IgD-negative memory B cell (primary cell): ENCODE measurements at regions not wholly inside any gene's neighbourhood (a gene's known extent, or its start where the extent isn't known, plus 50 kb on each side); places are given as distances from the start of the nearest gene placed in this dataset.
"Not testable (repeated sequence)": the region's sequence is repeated elsewhere in the genome, so short reads cannot be mapped to it uniquely, and the experiment has no call there.

Source experiments
- H3K27ac Mint-ChIP-seq, 3 donors: one replicate each; pipeline ENCODE4 v1.8.0; 2020 to 2022; ENCODE audit warnings: mild to moderate bottlenecking in 3 of 3, mixed read lengths in 3 of 3, moderate library complexity in 1 of 3
- H3K27me3 Mint-ChIP-seq: one replicate; pipeline ENCODE4 v1.8.0; 2021; ENCODE audit warnings: mixed read lengths
- H3K36me3 Mint-ChIP-seq: one replicate; pipeline ENCODE4 v1.8.0; 2020; ENCODE audit warnings: mild to moderate bottlenecking, mixed read lengths
- H3K4me1 Mint-ChIP-seq, 3 donors: one replicate each; pipeline ENCODE4 v1.8.0; 2020 to 2022; ENCODE audit warnings: mixed read lengths in 3 of 3, mild to moderate bottlenecking in 1 of 3
- H3K4me3 Mint-ChIP-seq, 4 donors: one replicate each; pipeline ENCODE4 v1.8.0; 2020 to 2022; ENCODE audit warnings: mild to moderate bottlenecking in 4 of 4, mixed read lengths in 4 of 4, moderate library complexity in 3 of 4
- H3K9me3 Mint-ChIP-seq, 3 donors: one replicate each; pipeline ENCODE4 v1.8.0; 2020 to 2021; ENCODE audit warnings: mixed read lengths in 3 of 3, mild to moderate bottlenecking in 1 of 3

GRCh38 chr1:101185421-101185820 lies 51.4 kb upstream of the S1PR1 start:
- H3K4me3 Mint-ChIP-seq, result no peak overlapping the region
- no peaks in the 10 kb centered on the region for H3K27me3 Mint-ChIP-seq
- peaks cover 0 to 7% (median 3%) of the 10 kb centered on the region in 3 donors for H3K4me1 Mint-ChIP-seq

DNA sequence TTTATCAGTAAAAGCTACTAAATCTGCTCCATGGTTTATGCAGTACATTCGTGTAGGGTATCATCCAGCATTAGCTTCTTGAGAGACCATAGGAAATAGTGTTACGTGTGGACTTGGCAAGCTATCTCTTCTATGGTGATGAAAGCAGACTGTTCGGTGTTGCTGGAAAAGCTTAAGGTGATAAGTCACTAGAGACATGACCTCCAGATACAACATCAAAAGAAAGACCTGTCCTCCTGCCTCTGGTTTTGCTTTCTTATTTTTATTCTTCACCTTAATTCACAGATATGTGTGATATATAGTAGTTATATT lies 53.5 kb upstream of the S1PR1 start:
- Mint-ChIP-seq H3K36me3 (peaks cover 2% of the 10 kb centered on the region), H3K27me3 (no peaks in the 10 kb centered on the region), H3K9me3 (no peaks in the 10 kb centered on the region), H3K4me1 (peaks cover 17 to 22% (median 20%) of the 10 kb centered on the region in 3 donors), H3K27ac (no peak overlapping the region), H3K4me3 (no peak overlapping the region)

More at GRCh38 chr1:101185421-101185820, 51.4 kb upstream of the S1PR1 start:
- Mint-ChIP-seq H3K27ac (no peak overlapping the region), H3K9me3 (no peaks in the 10 kb centered on the region), H3K36me3 (peaks cover 2% of the 10 kb centered on the region)

GRCh38 chr1:101182627-101183387 lies 54.0 kb upstream of the S1PR1 start:
- H3K27ac Mint-ChIP-seq, result no peak overlapping the region
- H3K4me1 Mint-ChIP-seq, result peaks cover 18 to 23% (median 20%) of the 10 kb centered on the region in 3 donors
- no peak overlapping the region for H3K4me3 Mint-ChIP-seq

DNA sequence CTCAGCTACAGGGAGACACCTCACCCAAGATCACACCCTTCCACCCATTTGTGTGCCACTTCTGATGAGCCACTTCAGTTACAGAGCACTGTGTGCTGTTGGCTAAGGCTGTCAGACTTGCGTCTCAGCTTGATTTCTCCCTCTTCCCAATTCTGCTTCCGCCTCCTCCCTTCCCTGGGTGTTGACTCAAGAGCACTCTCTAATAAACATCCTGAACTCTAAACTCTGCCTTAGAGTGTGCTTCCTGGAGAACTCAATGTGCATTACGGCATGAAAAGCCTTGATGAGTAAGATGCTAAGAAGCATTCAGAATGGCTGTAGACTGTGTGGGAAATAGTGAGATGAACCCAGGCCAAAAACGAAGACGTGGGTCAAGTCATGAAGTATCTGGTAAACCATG lies 54.9 kb upstream of the S1PR1 start:
- Mint-ChIP-seq H3K27ac (no peak overlapping the region), H3K4me1 (peaks cover 18 to 22% (median 20%) of the 10 kb centered on the region in 3 donors), H3K9me3 (no peaks in the 10 kb centered on the region), H3K36me3 (peaks cover 2% of the 10 kb centered on the region), H3K4me3 (no peak overlapping the region), H3K27me3 (no peaks in the 10 kb centered on the region)

More at GRCh38 chr1:101182627-101183387, 54.0 kb upstream of the S1PR1 start:
- peaks cover 2% of the 10 kb centered on the region for H3K36me3 Mint-ChIP-seq
- no peaks in the 10 kb centered on the region for H3K9me3 Mint-ChIP-seq
- no peaks in the 10 kb centered on the region for H3K27me3 Mint-ChIP-seq

GRCh38 chr1:101178688-101179491 lies 57.9 kb upstream of the S1PR1 start:
- Mint-ChIP-seq H3K9me3 (no peaks in the 10 kb centered on the region), H3K4me3 (peak overlapping the region in 2 of 4 donors; percentile 58 to 81), H3K4me1 (peaks cover 16 to 20% (median 18%) of the 10 kb centered on the region in 3 donors), H3K27ac (peak overlapping the region; percentile 2 to 7 (median 7)), H3K27me3 (no peaks in the 10 kb centered on the region), H3K36me3 (no peaks in the 10 kb centered on the region)

- Mint-ChIP-seq H3K36me3 (no peaks in the 10 kb centered on the region), H3K4me3 (peak overlapping the region in 1 of 4 donors; percentile 52), H3K27ac (peak overlapping the region in 2 of 3 donors; percentile 2 to 7), H3K9me3 (no peaks in the 10 kb centered on the region), H3K4me1 (peaks cover 16 to 20% (median 18%) of the 10 kb centered on the region in 3 donors), H3K27me3 (no peaks in the 10 kb centered on the region)
These were observed 58.5 kb upstream of the S1PR1 start for GRCh38 chr1:101178341-101178687.

- Mint-ChIP-seq H3K9me3 (no peaks in the 10 kb centered on the region), H3K36me3 (no peaks in the 10 kb centered on the region), H3K27me3 (no peaks in the 10 kb centered on the region), H3K4me3 (no peak overlapping the region), H3K4me1 (peaks cover 16 to 18% (median 17%) of the 10 kb centered on the region in 3 donors), H3K27ac (no peak overlapping the region)
These were observed 60.9 kb upstream of the S1PR1 start for GRCh38 chr1:101175886-101176285.

- Mint-ChIP-seq H3K9me3 (no peaks in the 10 kb centered on the region), H3K4me1 (peaks cover 16 to 18% (median 17%) of the 10 kb centered on the region in 3 donors), H3K36me3 (no peaks in the 10 kb centered on the region), H3K27ac (no peak overlapping the region), H3K4me3 (no peak overlapping the region), H3K27me3 (no peaks in the 10 kb centered on the region)
These were observed 61.4 kb upstream of the S1PR1 start for GRCh38 chr1:101175466-101175865.

GRCh38 chr1:101174722-101175121 lies 62.1 kb upstream of the S1PR1 start:
- Mint-ChIP-seq H3K4me3 (no peak overlapping the region), H3K9me3 (no peaks in the 10 kb centered on the region), H3K36me3 (no peaks in the 10 kb centered on the region), H3K27me3 (no peaks in the 10 kb centered on the region), H3K27ac (no peak overlapping the region), H3K4me1 (peaks cover 12 to 14% (median 14%) of the 10 kb centered on the region in 3 donors)

DNA sequence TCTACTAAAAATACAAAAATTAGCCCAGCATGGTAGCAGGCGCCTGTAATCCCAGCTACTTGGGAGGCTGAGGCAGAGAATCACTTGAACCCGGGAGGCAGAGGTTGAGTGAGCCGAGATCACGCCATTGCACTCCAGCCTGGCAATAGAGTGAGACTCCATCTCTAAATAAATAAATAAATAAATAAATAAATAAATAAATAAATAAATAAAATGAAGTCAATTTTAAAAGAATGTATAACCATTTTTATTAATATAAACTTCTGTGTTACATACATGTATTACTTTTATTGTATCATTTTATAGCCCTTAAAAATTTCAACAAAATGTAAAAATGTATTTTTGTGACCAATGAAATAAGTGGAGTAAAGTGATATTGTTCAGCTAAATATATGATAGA lies 62.5 kb upstream of the S1PR1 start:
- H3K9me3 Mint-ChIP-seq, H3K27ac Mint-ChIP-seq, H3K4me3 Mint-ChIP-seq, H3K27me3 Mint-ChIP-seq, H3K36me3 Mint-ChIP-seq: not testable (repeated sequence)
- H3K4me1 Mint-ChIP-seq, result peaks cover 9 to 10% (median 10%) of the 10 kb centered on the region in 3 donors

DNA sequence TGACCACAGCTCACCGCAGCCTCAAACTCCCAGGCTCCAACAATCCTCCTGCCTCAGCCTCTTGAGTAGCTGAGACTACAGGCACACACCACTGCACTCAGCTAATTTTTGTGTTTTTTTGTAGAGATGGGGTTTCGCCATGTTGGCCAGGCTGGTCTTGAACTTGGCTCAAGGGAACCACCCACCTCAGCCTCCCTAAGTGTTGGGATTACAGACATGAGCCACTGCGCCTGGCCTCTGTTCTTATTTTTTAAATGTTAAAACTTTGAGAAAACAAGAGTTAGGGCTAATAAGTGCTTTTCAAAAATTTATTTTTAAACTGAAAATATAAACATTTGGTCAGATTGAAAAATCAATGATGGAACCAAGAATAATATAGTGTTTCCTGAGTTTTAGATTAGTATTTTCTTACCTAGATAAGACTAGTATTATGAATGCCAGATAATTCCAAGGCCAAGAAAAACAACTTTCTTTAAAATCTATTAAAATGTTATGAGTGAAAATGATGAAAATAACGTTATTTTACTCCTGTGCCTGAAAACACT lies 66.2 kb upstream of the S1PR1 start:
- Mint-ChIP-seq H3K27ac (no peak overlapping the region), H3K4me1 (no peaks in the 10 kb centered on the region), H3K36me3 (peaks cover 2% of the 10 kb centered on the region), H3K4me3 (no peak overlapping the region), H3K27me3 (no peaks in the 10 kb centered on the region), H3K9me3 (no peaks in the 10 kb centered on the region)

DNA sequence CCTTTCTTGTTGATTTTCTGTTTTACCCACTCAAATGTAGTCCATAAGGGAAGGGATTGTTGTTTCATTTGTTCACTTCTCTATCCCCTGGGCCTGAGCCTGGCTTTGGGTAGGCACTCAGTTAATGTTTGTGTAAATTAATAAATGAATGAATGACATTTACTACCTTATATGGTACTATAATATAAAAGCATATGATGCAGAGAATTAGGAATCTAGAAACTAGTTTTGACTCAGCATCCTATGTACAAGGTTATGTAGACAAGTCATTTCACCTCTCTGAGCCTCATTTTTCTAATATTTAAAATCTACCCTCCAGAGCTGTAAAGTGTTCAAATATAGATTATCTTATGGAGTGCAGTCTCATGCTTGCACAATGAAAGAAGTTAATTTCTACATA lies 68.9 kb upstream of the S1PR1 start:
- H3K4me1 Mint-ChIP-seq, result no peaks in the 10 kb centered on the region
- H3K4me3 Mint-ChIP-seq, result no peak overlapping the region
- H3K9me3 Mint-ChIP-seq, result no peaks in the 10 kb centered on the region
- H3K27ac Mint-ChIP-seq, result no peak overlapping the region
- H3K27me3 Mint-ChIP-seq, result no peaks in the 10 kb centered on the region
- peaks cover 4% of the 10 kb centered on the region for H3K36me3 Mint-ChIP-seq

DNA sequence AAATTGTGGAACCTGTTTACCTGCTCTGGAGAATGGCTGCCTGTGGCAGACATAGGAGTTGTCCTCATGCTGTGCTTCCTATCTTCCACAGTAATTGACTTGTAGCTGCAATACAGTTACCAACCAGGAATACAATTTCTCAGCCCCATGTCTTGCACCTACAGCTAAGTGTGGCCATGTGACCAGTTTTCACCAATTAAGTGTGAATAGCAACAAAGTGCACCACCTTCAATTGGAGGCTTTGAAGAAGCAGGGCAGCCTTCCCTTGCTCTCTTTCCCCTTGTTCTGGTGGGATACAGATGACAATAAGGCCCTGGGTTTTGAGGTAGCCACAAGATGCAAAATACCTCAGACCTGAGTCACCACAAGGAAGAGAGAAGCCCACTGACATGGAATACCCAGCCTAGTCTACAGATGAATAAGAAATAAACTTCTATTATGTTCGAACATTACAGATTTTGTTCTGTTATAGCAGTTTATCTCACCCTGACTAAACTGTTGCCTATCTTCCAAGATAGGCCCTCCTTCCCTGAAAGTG lies 70.2 kb upstream of the S1PR1 start:
- Mint-ChIP-seq H3K27me3 (no peaks in the 10 kb centered on the region), H3K36me3 (peaks cover 4% of the 10 kb centered on the region), H3K9me3 (no peaks in the 10 kb centered on the region), H3K4me3 (no peak overlapping the region), H3K27ac (no peak overlapping the region), H3K4me1 (no peaks in the 10 kb centered on the region)

GRCh38 chr1:101165954-101166353 lies 70.9 kb upstream of the S1PR1 start:
- H3K9me3 Mint-ChIP-seq, result no peaks in the 10 kb centered on the region
- H3K36me3 Mint-ChIP-seq, result peaks cover 6% of the 10 kb centered on the region
- no peaks in the 10 kb centered on the region for H3K27me3 Mint-ChIP-seq
- no peak overlapping the region for H3K4me3 Mint-ChIP-seq
- no peaks in the 10 kb centered on the region for H3K4me1 Mint-ChIP-seq
- no peak overlapping the region for H3K27ac Mint-ChIP-seq

GRCh38 chr1:101165532-101165931 lies 71.3 kb upstream of the S1PR1 start:
- H3K27me3 Mint-ChIP-seq, result peaks cover 3% of the 10 kb centered on the region
- H3K36me3 Mint-ChIP-seq, result peaks cover 6% of the 10 kb centered on the region
- no peak overlapping the region for H3K4me3 Mint-ChIP-seq
- H3K4me1 Mint-ChIP-seq, result no peaks in the 10 kb centered on the region
- no peak overlapping the region for H3K27ac Mint-ChIP-seq
- H3K9me3 Mint-ChIP-seq, result no peaks in the 10 kb centered on the region
